H1 (cell line): ENCODE measurements at regions not wholly inside any gene's neighbourhood (a gene's known extent, or its start where the extent isn't known, plus 50 kb on each side); places are given as distances from the start of the nearest gene placed in this dataset.

Source experiments
- CTCF ChIA-PET: fragments of 300-600 bp; sonication (Branson Sonifier 250); formaldehyde crosslinking; loops from one replicate; lab custom pipeline; 2021; ENCODE audit not compliant: partially characterized antibody; lab: Charles Lee
- POLR2A ChIA-PET: fragments of 300-600 bp; sonication (Branson Sonifier 250); formaldehyde crosslinking; loops from one replicate; lab custom pipeline; 2021; ENCODE audit warnings: inconsistent platforms; ENCODE audit not compliant: partially characterized antibody; lab: Charles Lee
- DNase-seq, 2 experiments: peaks; one replicate each; pipeline versions ENCODE4 v3.0.0 to v3.0.0-alpha.2; 2010 to 2022; ENCODE audit warnings: low spot score in 2 of 2, low read depth in 1 of 2, mixed read lengths in 1 of 2
- FAIRE-seq: peaks from 2 replicates; lab custom pipeline; 2011; peaks lifted over from hg19 to GRCh38; lab: Jason Lieb, UNC
- H2AFZ ChIP-seq: 2 replicates; pipeline ENCODE4 v1.8.1; 2012; ENCODE audit warnings: low read length, inconsistent platforms
- H2AK5ac ChIP-seq: 2 replicates; pipeline ENCODE4 v1.6.1; 2013; ENCODE audit warnings: low read depth, low read length
- H2BK120ac ChIP-seq: replicated peaks from 2 replicates; pipeline ENCODE3; 2013; ENCODE audit warnings: low read depth, low read length, inconsistent platforms
- H2BK12ac ChIP-seq: 2 replicates; pipeline ENCODE4 v1.6.1; 2013; ENCODE audit warnings: low read depth, low read length
- H2BK15ac ChIP-seq: 2 replicates; pipeline ENCODE4 v1.6.1; 2013; ENCODE audit warnings: low read length
- H2BK20ac ChIP-seq: 2 replicates; pipeline ENCODE4 v1.6.1; 2013; ENCODE audit warnings: low read length
- H2BK5ac ChIP-seq: 2 replicates; pipeline ENCODE4 v1.6.1; 2013; ENCODE audit warnings: low read depth, low read length
- H3K14ac ChIP-seq: 2 replicates; pipeline ENCODE4 v1.6.1; 2013; ENCODE audit warnings: inconsistent platforms; ENCODE audit not compliant: insufficient read length
- H3K18ac ChIP-seq: 2 replicates; pipeline ENCODE4 v1.6.1; 2013; ENCODE audit warnings: low read length; ENCODE audit errors: extremely low read depth
- H3K23ac ChIP-seq: 2 replicates; pipeline ENCODE4 v1.6.1; 2013; ENCODE audit warnings: inconsistent platforms; ENCODE audit not compliant: insufficient read length
- H3K23me2 ChIP-seq: 2 replicates; pipeline ENCODE4 v1.6.1; 2013; ENCODE audit warnings: low read depth, low read length
- H3K27ac ChIP-seq: 2 replicates; pipeline ENCODE4 v1.6.1; 2011; ENCODE audit warnings: low read depth, low read length, inconsistent platforms
- H3K27me3 ChIP-seq, 4 experiments: replicated peaks in 1 of 4; 1 replicate in 1 of 4; 2 replicates in 3 of 4; pipeline versions ENCODE4 v1.6.1 to v1.8.1; 2011 to 2013; ENCODE audit warnings: low read length in 3 of 4, mild to moderate bottlenecking in 3 of 4, inconsistent platforms in 2 of 4, mixed read lengths in 2 of 4, moderate library complexity in 1 of 4; ENCODE audit not compliant: control insufficient read depth in 3 of 4, insufficient read depth in 3 of 4; ENCODE audit errors: extremely low read depth in 1 of 4
- H3K36me3 ChIP-seq, 4 experiments: 2 replicates each; pipeline versions ENCODE4 v1.6.1 to v1.8.1; 2011 to 2013; ENCODE audit warnings: mild to moderate bottlenecking in 4 of 4, low read length in 3 of 4, moderate library complexity in 2 of 4, control low read depth in 1 of 4, inconsistent platforms in 1 of 4; ENCODE audit not compliant: insufficient read depth in 4 of 4, control insufficient read depth in 2 of 4
- H3K4ac ChIP-seq: replicated peaks from 2 replicates; pipeline ENCODE3; 2013; ENCODE audit warnings: low read length, low read depth, mixed read lengths, inconsistent platforms; ENCODE audit not compliant: insufficient read length
- H3K4me1 ChIP-seq, 4 experiments: replicated peaks in 1 of 4; 1 replicate in 1 of 4; 2 replicates in 3 of 4; pipeline versions ENCODE4 v1.6.1 to v1.8.1; 2011 to 2013; ENCODE audit warnings: low read length in 3 of 4, inconsistent platforms in 2 of 4, mixed read lengths in 1 of 4; ENCODE audit not compliant: insufficient read depth in 4 of 4, control insufficient read depth in 3 of 4
- H3K4me2 ChIP-seq, 2 experiments: 2 replicates each; pipeline versions ENCODE4 v1.6.1 to v1.8.1; 2011 to 2013; ENCODE audit warnings: low read depth in 2 of 2, low read length in 2 of 2, control low read depth in 1 of 2, inconsistent platforms in 1 of 2, mild to moderate bottlenecking in 1 of 2; ENCODE audit not compliant: insufficient read depth in 1 of 2
- H3K4me3 ChIP-seq, 4 experiments: fragments of 200-600, 300-600 bp in 1 of 4; sonication (generic), shearing (Covaris generic), sonication (Bioruptor Twin) in 1 of 4; 2 replicates each; pipeline versions ENCODE4 v1.5.1 to v1.8.1; 2011 to 2016; ENCODE audit warnings: low read length in 4 of 4, low read depth in 3 of 4, control low read depth in 2 of 4, inconsistent platforms in 2 of 4, mild to moderate bottlenecking in 2 of 4, mixed read lengths in 1 of 4, moderate library complexity in 1 of 4; ENCODE audit not compliant: insufficient read depth in 2 of 4; ENCODE audit errors: extremely low read depth in 1 of 4
- H3K56ac ChIP-seq: replicated peaks from 2 replicates; pipeline ENCODE3; 2013; ENCODE audit warnings: low read depth, mild to moderate bottlenecking, mixed read lengths, low read length, inconsistent platforms; ENCODE audit not compliant: insufficient read length
- H3K79me1 ChIP-seq: 2 replicates; pipeline ENCODE4 v1.6.1; 2013; ENCODE audit warnings: low read depth, low read length, control low read depth
- H3K79me2 ChIP-seq, 2 experiments: 2 replicates each; pipeline versions ENCODE4 v1.6.1 to v1.8.1; 2012 to 2013; ENCODE audit warnings: low read length in 2 of 2, mild to moderate bottlenecking in 2 of 2, inconsistent platforms in 1 of 2; ENCODE audit not compliant: insufficient read depth in 2 of 2, control insufficient read depth in 1 of 2
- H3K9ac ChIP-seq, 4 experiments: replicated peaks in 1 of 4; 1 replicate in 1 of 4; 2 replicates in 3 of 4; pipeline versions ENCODE4 v1.6.1 to v1.8.1; 2011 to 2013; ENCODE audit warnings: low read depth in 3 of 4, low read length in 3 of 4, control low read depth in 2 of 4, mild to moderate bottlenecking in 2 of 4, moderate library complexity in 2 of 4, inconsistent platforms in 1 of 4; ENCODE audit errors: extremely low read depth in 1 of 4
- H3K9me3 ChIP-seq, 2 experiments: 2 replicates each; pipeline versions ENCODE4 v1.6.1 to v1.8.1; 2012 to 2013; ENCODE audit warnings: mild to moderate bottlenecking in 2 of 2, moderate library complexity in 2 of 2, control low read depth in 1 of 2, inconsistent platforms in 1 of 2, low read depth in 1 of 2, low read length in 1 of 2, mixed read lengths in 1 of 2; ENCODE audit not compliant: insufficient read depth in 2 of 2
- H4K20me1 ChIP-seq, 2 experiments: replicated peaks in 1 of 2; 2 replicates each; pipeline versions ENCODE3 to v1.8.1; 2011 to 2013; ENCODE audit warnings: inconsistent platforms in 2 of 2, low read length in 2 of 2, mild to moderate bottlenecking in 1 of 2; ENCODE audit not compliant: insufficient read depth in 2 of 2, control insufficient read depth in 1 of 2
- H4K5ac ChIP-seq: 2 replicates; pipeline ENCODE4 v1.6.1; 2013; ENCODE audit warnings: low read length, low read depth, mixed read lengths, inconsistent platforms; ENCODE audit not compliant: insufficient read length
- H4K8ac ChIP-seq: 2 replicates; pipeline ENCODE4 v1.8.0; 2013; ENCODE audit warnings: mild to moderate bottlenecking, moderate library complexity, low read length, inconsistent platforms; ENCODE audit not compliant: insufficient read depth; ENCODE audit errors: extremely low read depth
- H4K91ac ChIP-seq: replicated peaks from 2 replicates; pipeline ENCODE3; 2013; ENCODE audit warnings: low read length, mixed read lengths, inconsistent platforms; ENCODE audit not compliant: insufficient read length
- ASH2L ChIP-seq: fragments of 200-600, 300-600 bp; sonication (generic); IDR thresholded peaks from one replicate; pipeline ENCODE4 v1.7.1; 2017; ENCODE audit warnings: low read length
- BCL11A ChIP-seq, 2 experiments: IDR thresholded peaks; one replicate each; pipeline ENCODE4 v1.6.1; 2011; ENCODE audit warnings: low read depth in 2 of 2, low read length in 2 of 2, mild to moderate bottlenecking in 2 of 2
- BRCA1 ChIP-seq: IDR thresholded peaks from 2 replicates; pipeline ENCODE4 v1.6.1; 2012; ENCODE audit warnings: low read depth, low read length, improper control_type of control experiment
- CHD2 ChIP-seq: IDR thresholded peaks from 2 replicates; pipeline ENCODE4 v1.6.1; 2012; ENCODE audit warnings: low read length, improper control_type of control experiment
- CREB1 ChIP-seq: IDR thresholded peaks from 2 replicates; pipeline ENCODE4 v1.6.1; 2012; ENCODE audit warnings: inconsistent platforms
- EZH2 ChIP-seq: fragments of 200-600 bp; sonication (generic); IDR thresholded peaks from 2 replicates; pipeline ENCODE4 v1.7.1; 2012; ENCODE audit warnings: low read depth, mild to moderate bottlenecking, moderate library complexity, low read length, inconsistent platforms; ENCODE audit not compliant: severe bottlenecking
- FOSL1 ChIP-seq: IDR thresholded peaks from 2 replicates; pipeline ENCODE4 v1.6.1; 2011; ENCODE audit warnings: mild to moderate bottlenecking, low read depth, low read length, moderate library complexity; ENCODE audit not compliant: insufficient read depth
- JUND ChIP-seq: IDR thresholded peaks from 2 replicates; pipeline ENCODE4 v1.6.1; 2011; ENCODE audit warnings: mild to moderate bottlenecking, improper control_type of control experiment, low read length
- KDM4A ChIP-seq: IDR thresholded peaks from one replicate; pipeline ENCODE4 v1.7.1; 2012; ENCODE audit warnings: low read depth, mild to moderate bottlenecking, moderate library complexity, low read length, inconsistent platforms; ENCODE audit not compliant: severe bottlenecking
- POLR2A ChIP-seq, 2 experiments: IDR thresholded peaks; 1 replicate in 1 of 2; 2 replicates in 1 of 2; pipeline ENCODE4 v1.6.1; 2011; ENCODE audit warnings: low read depth in 2 of 2, low read length in 2 of 2, mild to moderate bottlenecking in 2 of 2; ENCODE audit errors: control extremely low read depth in 1 of 2
- TAF1 ChIP-seq: IDR thresholded peaks from 2 replicates; pipeline ENCODE4 v1.6.1; 2011; ENCODE audit warnings: mild to moderate bottlenecking, low read depth, low read length
- WGBS, 2 experiments: shearing (Covaris generic) in 1 of 2; methylation state at CpG; one replicate each; pipeline versions ENCODE4 v1.1.6 to v1.1.7; 2013 to 2015; ENCODE audit warnings: low lambda C conversion rate in 2 of 2, mixed read lengths in 2 of 2, inconsistent platforms in 1 of 2, low coverage in 1 of 2, missing lambda C conversion rate in 1 of 2; ENCODE audit not compliant: insufficient replicate concordance in 2 of 2, insufficient coverage in 1 of 2, insufficient read length in 1 of 2; ENCODE audit errors: extremely low coverage in 1 of 2, missing lambda C conversion rate in 1 of 2; 5-methylcytosine and 5-hydroxymethylcytosine counted together

- no peak for FAIRE-seq
- H3K9me3 ChIP-seq: no peaks in the 10 kb centered on the region
- ChIA-PET POLR2A (no interaction called here), CTCF (no interaction called here)
- H2BK15ac ChIP-seq: no peak overlapping the region
- no peak overlapping the region for H2AK5ac ChIP-seq
- H3K4me1 ChIP-seq: no peaks in the 10 kb centered on the region
- H4K20me1 ChIP-seq: no peaks in the 10 kb centered on the region
- H2BK12ac ChIP-seq: no peak overlapping the region
- H3K4ac ChIP-seq: no peak overlapping the region
- H2BK20ac ChIP-seq: no peak overlapping the region
- H3K4me2 ChIP-seq: no peak overlapping the region
- no peak overlapping the region for H4K91ac ChIP-seq
- no peak overlapping the region for H3K23ac ChIP-seq
- H4K5ac ChIP-seq: no peak overlapping the region
- 95% methylated on average over 14 of the region's 14 CpGs; no CpG with 5 or more reads in 1 of the 2 experiments for WGBS, 2 experiments
- no peak overlapping the region for H4K8ac ChIP-seq
- H2BK120ac ChIP-seq: no peak overlapping the region
- H2AFZ ChIP-seq: no peak overlapping the region
- H3K56ac ChIP-seq: no peak overlapping the region
- no peaks in the 10 kb centered on the region for H3K36me3 ChIP-seq
- no peak overlapping the region for H3K14ac ChIP-seq
- H3K79me1 ChIP-seq: no peaks in the 10 kb centered on the region
- H3K9ac ChIP-seq: no peak overlapping the region
- H3K4me3 ChIP-seq: no peak overlapping the region
- no peak for DNase-seq
- H3K79me2 ChIP-seq: no peaks in the 10 kb centered on the region
- H2BK5ac ChIP-seq: no peak overlapping the region
- H3K27me3 ChIP-seq: no peaks in the 10 kb centered on the region
- no peak overlapping the region for H3K18ac ChIP-seq
- no peak overlapping the region for H3K27ac ChIP-seq
- H3K23me2 ChIP-seq: no peaks in the 10 kb centered on the region
- TF ChIP-seq CHD2: no peak
- no peak for TF ChIP-seq BRCA1
- TF ChIP-seq KDM4A: no peak
- TF ChIP-seq FOSL1: no peak
- TF ChIP-seq POLR2A (IDR thresholded peaks at IDR 0.05; ENCODE audit: control extremely low read depth in 1 of 2, low read depth in 2 of 2, low read length in 2 of 2): no peak
- no peak for TF ChIP-seq EZH2
- TF ChIP-seq TAF1: no peak
- TF ChIP-seq JUND: no peak
- no peak for TF ChIP-seq CREB1
- no peak for TF ChIP-seq BCL11A (IDR thresholded peaks at IDR 0.05; ENCODE audit: low read depth in 2 of 2, low read length in 2 of 2)
- TF ChIP-seq ASH2L: no peak
Observed at GRCh38 chr4:45284400-45285085, 558.2 kb upstream of the GNPDA2 start.
